AG08396 (cell line): ENCODE measurements at regions not wholly inside any gene's neighbourhood (a gene's known extent, or its start where the extent isn't known, plus 50 kb on each side); places are given as distances from the start of the nearest gene placed in this dataset.
"Not testable (repeated sequence)": the region's sequence is repeated elsewhere in the genome, so short reads cannot be mapped to it uniquely, and the experiment has no call there.

Experiments used
- DNase-seq: peaks from one replicate; pipeline ENCODE4 v3.0.0; 2012; ENCODE audit warnings: low spot score, mixed read lengths

GRCh38 chr13:99075268-99076191 lies 97.7 kb upstream of the DOCK9 start:
- DNase-seq: no peak

DNA sequence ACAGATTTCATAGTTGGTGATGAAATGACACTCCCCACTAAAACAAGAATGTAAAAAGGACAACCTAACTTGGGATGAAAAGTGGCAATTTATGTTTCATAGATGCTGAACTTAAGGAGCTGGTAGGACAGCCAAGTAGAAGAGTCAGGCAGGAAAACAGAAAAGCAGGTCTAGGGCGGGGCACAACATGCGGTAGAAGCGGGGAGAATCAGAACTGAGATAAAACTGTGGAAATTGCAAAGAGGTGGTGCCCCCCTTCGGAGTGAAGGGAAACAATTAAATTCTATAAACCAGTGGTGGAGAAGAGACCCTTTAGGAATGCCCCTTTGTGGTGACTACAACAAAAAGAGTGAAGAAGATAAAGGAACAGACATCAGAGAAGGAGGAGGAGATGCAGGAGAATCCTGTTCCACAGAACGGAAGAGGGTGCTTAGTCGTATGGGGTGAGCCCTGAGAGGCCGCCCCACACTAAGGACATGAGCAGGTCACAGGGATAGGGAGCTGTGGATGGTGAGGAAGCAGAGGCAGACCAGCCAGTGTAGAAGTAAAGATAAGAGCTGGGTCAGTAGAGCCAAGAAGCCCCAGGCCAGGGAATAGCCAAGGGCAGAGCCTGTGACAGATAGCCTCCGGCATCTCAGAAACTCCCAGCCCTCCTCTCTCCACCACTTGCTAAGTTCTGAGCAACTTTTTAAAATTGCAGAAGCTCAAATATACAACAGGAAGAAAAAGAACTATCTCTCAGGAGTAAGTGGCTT lies 100.3 kb upstream of the DOCK9 start:
- no peak for DNase-seq

GRCh38 chr13:99080131-99080530 lies 102.3 kb upstream of the DOCK9 start:
- no peak for DNase-seq

DNA sequence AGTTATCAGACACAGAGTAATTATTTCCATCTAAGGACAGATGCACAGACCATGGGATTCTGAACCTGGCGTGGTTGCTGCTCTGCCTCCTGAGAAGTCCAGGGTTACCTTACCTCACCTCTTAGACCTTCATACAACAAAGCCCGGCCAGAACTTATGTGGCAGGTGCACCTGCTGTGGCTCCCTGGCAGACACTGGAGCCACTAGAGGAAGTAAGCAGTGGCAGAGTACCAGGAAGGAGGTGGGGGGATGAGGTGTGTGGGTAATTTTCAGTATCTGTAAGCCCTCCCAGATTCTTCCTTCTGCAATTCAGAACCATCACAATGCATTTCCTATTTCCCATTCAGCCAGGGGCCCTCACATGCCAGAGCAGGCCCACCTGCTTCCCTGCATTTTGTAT lies 106.1 kb upstream of the DOCK9 start:
- DNase-seq: no peak

DNA sequence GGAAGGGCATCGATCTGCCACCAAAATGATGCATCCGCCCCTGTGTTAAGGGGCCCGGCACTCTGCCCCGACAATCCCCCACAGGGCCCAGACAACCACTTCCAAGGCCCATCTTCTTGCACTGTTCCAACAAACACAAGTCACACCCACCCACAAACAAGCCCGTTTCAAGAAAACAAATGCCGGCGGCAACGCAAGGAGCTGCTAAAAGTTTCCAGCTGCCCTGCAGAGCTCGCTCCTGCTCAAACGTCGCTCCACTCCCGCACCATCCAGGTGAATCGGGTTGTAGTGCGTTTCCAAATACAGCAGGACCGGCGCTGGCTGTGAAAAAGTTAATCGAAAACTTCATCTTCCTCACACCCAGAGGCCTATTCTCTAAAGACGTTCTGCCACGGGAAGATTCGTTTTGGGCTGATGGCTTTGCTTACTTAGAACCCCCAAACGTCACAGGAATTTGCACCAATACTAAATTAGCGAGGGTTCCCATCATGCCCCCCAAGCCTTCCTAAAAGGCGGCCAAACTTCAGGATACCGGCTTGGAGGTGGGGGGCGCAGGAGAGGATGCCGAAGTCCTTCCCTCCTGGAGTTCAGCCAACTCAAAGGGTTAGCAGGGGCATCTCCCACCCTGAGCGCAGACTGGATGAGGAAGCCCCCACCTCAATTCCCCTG lies 107.4 kb upstream of the DOCK9 start:
- DNase-seq: no peak

GRCh38 chr13:99085808-99086266 lies 108.0 kb upstream of the DOCK9 start:
- no peak for DNase-seq

GRCh38 chr13:99086267-99087097 lies 108.6 kb upstream of the DOCK9 start:
- peak; percentile 86 for DNase-seq

DNA sequence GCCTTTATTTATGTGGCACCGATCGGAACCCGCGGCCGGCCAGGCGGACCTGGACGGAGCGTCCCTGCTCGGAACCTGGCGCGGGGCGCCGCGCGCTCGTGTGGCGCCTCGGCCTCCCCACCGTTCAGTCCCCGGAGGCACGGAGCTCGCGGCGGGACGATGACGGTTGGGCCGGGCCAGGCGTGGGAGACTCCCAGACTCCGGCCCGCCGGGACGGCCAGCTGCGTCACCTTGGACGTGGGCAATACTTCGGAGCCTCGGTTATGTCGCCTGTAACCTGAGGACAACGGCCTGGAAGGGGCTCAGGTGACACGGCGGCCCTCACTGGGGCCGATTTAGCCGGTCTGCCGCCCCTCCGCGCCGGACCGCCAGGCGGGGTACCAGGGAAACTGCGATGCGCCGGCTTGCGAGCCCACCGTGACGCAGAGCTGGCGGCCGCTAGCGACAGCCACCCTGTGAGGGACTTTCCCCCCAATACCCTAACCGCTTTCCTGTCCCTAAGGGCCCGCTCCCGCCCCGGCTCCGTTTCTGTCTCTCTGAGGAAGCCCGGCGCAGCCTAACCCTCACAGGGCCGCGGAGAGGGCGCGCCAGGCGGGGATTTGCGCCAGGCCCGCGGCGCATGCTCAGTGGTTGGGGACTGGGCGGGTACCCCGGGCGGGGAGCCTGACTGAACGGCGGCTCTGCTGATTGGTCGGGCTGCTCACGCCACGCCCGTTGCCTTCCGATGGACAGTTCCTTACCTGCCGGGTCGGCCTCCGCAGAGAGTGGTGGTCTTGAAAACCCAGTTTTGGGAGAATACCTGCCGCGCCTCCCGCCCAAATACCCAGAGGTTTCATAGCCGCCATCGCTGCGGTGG lies 109.5 kb upstream of the DOCK9 start:
- peak; percentile 99 for DNase-seq

DNA sequence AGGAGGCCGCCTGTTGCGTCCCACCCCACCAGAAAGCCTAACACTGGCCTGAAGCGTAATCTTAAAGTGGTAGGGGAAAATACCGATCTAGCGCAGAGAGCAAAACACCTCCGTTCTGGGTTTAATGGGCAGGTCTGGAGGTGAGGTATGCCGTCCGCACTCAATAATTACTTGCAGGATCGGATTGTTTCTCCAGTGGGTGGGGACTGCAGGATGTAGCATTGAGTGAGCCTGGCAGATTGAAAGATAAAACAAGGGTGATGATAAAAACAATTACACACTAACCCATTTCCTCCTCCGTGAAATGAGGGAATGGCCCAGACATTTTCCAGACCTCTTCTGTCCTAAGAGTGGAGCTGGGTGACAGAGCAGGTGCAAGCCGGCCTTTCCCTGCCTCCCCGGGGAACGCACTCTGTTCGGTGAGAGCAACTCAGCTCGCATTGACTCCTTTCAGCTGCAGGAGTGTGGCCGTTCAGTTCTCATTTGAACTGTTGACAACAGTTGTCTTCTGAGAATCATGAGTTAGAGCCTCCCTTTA lies 110.2 kb upstream of the DOCK9 start:
- DNase-seq: no peak

GRCh38 chr13:99093997-99094396 lies 106.7 kb upstream of the UBAC2 start:
- DNase-seq: no peak

GRCh38 chr13:99101831-99102230 lies 98.8 kb upstream of the UBAC2 start:
- DNase-seq: not testable (repeated sequence)

GRCh38 chr13:99103536-99103935 lies 97.1 kb upstream of the UBAC2 start:
- DNase-seq: no peak

DNA sequence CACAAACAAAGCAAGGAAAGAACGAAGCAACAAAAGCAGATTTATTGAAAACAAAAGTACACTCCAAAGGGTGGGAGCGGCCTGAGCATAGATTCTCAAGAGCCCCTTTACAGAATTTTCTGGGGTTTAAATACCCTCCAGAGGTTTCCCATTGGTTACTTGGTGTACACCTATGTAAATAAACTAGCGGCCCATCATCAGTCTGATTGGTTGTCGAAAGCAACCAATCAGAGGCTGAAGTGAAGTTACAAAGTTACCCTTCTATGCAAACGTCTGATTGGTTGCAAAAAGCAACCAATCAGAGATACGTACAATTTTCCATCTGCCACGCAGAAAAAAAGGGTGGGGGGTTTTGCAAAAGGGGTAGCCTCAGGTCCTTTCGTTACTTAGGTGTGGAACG lies 96.3 kb upstream of the UBAC2 start:
- DNase-seq: no peak

- no peak for DNase-seq
Observed at GRCh38 chr13:99105160-99105559, 95.5 kb upstream of the UBAC2 start.

GRCh38 chr13:99113351-99113750 lies 87.3 kb upstream of the UBAC2 start:
- no peak for DNase-seq

DNA sequence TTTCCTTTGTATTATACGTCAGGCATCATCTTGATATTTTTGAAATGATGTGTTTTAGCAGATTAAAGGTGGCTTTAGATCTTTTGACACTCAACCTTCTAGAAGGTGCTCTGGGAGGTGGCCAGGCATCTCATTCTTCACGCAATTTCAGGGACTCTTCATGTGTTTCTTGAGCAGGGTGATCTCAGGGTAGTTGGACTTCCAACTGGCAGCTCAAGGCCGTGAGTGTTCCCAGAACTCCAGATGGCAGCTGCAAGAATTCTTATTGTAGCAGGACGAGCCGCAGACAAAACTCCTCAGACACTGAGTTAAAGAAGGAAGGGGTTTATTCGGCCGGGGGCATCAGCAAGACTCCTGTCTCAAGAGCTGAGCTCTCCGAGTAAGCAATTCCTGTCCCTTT lies 82.5 kb upstream of the UBAC2 start:
- no peak for DNase-seq

- no peak for DNase-seq
Observed at GRCh38 chr13:99119656-99120055, 81.0 kb upstream of the UBAC2 start.

- no peak for DNase-seq
Observed at GRCh38 chr13:99120751-99121150, 79.9 kb upstream of the UBAC2 start.

- no peak for DNase-seq
Observed at GRCh38 chr13:99122171-99122570, 78.5 kb upstream of the UBAC2 start.
